ENCODE measurements at regions not wholly inside any gene's neighbourhood (a gene's known extent, or its start where the extent isn't known, plus 50 kb on each side); places are given as distances from the start of the nearest gene placed in this dataset.

DNA sequence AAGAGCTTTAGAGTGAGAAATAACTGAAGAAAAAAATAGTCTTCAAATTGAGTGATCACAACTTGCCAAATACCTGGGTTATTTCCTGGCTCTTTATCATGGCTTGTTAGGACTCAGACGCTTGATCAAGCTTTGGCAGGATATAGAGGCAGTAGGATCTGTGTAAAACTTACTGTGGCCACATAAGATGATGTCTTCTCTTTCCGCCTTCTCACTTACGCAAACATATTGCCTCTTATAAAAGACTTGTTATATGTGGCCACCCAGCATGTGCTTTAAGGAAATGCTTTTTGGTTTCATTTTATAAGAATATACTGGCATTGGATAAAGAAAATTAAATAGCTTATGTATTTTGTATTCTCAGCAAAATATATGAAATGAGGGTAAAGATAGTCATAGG lies 101.8 kb upstream of the AKIRIN2 start:
- no peak for DNase-seq

DNA sequence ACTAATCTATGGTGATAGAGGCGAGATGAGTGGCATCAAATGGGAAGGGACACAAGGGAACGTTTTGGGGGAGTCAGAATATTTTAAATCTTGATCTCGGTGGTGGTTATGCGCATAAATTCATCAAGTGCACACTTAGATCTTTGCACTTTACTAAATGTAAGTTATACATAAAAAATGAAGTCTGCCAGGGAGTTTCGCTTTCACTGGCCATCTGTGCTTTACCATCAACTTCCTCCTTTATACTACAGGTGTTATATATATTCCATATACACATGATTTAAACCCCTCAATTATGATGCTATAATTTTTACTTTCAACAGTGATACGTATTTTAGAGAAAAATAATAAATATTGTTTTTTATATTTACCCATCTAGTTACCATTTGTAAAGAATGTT lies 97.6 kb upstream of the AKIRIN2 start:
- no peak for DNase-seq

DNA sequence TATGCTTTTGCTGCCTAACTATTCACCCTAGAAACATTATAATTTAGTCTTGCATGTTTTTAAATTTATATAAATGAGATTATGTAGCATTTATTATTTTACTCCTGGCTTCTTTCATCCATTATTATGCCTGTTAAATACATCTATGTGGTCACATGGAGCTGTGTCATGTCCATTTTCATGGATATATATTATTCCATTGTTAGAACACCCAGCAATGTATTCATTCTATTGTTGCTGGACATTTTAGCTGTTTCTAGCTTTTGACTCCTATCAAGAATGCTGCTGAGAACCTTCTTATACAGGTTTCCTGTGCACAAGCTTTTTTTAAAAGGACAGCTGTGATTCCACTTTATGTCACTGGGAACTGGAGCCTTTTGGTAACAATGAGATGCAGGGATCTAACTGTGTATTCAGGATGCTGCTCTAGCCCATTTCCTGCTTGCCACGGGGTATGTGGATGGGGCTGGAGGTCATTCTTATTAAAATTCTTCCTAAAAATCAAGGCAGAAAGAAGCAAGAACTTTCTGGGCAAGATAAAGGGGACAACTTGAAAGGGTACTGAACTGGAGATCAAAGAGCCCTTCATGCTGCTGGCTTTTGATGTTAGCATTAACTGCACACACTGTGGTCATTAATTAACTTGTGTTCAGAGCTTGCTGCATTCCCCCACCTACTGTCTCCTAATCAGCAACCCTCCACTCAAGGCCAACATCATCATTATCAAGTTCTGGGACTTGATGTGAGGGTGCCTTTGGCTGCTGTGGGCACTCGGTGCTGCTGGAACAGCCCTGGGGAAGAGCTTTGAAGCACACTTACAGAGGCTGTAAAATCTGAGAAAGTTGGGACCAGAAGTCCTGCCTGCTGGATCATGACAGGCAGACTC lies 96.6 kb upstream of the AKIRIN2 start:
- no peak for DNase-seq

DNA sequence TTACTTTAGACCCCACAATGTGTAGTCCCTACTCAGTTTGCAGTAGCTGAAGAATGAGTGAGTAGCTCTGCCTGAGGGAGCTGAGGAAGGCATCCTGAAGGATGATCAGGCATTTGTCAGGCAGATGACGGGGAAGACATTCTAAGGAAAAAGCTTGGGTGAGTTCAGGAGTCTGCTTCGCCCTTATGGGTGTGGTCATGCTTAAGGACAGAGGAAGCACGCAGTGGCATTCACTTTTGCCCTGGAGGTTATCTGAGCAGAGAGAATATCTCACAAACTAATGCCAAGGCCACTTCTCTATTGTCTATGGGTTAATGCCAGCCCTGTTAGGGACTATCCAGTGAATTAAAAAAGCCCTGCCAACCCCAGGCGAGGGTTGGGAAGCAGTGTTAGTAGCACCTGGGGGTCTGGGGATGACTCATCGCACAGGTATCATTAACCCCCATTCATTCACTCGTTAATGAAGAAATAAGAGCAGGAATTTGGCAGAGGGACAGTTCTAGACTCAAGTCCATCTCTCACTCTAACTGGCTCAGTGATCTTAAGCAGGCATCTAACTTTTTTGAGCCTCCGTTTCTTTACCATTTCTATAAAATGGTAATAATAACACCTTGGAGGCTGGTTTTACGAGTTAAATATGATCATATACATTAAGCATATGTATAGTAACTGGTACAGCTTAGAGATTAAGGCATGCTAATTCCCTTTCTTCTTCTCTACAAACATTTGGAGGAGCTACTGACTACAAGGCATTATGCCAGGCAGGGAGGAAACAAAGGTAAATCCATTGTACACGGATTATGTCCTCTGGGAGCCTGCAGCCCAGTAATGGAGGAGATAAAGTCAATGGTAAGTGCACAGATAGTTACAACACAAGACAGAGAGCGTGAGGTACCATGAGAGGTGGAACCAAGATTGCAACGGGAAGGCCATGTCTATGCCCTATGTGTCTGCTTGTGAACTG lies 93.2 kb upstream of the AKIRIN2 start:
- no peak for DNase-seq

DNA sequence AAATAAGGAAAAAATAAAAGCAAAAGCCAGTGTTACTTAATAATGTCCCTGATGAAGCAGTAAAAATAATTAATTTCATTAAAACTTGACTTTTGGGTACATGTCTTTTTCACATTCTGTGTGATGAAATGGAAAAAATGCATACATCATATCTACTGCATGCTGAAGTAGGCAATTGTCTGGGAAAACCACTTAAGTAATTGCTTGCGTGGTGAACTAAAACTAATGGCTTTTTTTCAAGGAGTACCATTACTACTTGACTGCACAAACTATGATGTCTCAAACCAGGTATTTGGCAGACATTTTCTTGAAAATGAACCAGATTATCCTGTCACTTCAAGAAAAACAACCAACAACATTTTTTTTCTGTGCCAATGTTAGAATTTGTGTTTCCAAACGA lies 91.3 kb upstream of the AKIRIN2 start:
- DNase-seq, result no peak

DNA sequence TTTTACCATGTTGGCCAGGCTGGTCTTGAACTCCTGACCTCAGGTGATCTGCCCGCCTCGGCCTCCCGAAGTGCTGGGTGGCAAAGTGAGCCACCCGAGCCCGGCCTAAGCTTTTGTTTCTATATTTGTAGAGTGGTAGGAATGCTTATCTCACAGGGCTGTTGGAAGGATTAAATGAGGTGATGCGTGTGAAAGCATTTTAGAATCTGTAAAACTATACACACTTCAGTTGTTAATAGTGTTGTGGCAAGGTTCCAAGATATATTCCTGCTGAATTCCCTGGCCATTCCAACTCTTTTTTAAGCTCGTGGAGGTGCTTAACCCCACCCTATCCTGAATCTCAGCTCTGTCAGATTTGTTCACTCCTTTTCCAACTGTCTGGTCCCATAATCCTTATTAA lies 89.9 kb upstream of the AKIRIN2 start:
- DNase-seq, result no peak

DNA sequence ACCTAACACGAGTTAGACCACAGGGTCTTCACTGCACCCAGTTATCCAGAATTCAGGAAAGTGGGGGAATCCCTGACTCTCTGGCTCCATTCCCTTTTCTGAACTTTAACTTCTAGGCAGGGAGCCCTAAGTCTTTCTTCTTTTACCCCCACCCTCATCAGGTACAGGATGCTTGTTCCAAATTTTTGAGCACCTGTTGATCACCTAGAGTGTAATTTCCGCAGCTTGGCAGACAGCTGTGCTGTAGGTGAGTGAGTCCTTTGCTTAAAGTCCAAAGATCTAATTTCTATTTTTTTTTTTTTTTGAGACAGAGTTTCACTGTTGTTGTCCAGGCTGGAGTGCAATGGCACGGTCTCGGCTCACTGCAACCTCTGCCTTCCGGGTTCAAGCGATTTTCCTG lies 89.5 kb upstream of the AKIRIN2 start:
- DNase-seq, result no peak

DNA sequence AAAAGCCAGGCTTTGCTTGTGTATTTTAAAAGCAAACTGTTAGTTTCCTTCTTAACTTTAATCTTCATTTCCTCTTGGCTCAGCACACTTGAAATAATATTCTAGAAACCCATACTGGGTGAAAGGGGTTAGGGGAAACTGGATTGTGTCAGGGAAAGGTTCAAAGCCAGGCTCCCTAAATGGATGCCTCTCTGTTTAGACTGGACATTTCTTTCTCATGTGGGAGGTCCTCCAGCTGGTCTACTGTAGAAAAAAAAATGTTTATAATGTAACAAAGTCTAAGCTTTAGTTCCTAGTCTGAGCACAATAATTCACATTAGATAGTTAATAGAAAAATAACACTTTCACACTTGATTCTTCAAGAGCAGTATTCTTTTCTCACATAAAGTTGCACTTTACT lies 89.0 kb upstream of the AKIRIN2 start:
- DNase-seq, result no peak

DNA sequence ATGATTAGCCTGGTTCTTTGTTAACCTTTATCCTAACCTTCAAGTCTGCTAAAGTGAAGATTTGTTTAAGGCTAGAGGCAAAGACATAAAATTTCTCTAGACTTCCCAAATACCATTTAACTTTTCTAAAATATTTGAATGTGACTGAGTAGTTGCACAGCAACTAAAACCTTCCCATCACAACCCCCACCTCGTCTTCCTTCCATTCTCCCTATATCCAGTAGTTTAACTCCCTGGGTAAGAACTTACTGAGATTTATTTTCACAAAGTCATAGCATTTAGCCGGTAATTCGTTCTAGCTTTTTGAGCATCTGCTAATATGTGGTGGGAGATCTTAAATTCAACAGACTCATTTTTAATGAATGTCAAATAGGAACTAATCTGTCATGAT lies 87.9 kb upstream of the AKIRIN2 start:
- no peak for DNase-seq

DNA sequence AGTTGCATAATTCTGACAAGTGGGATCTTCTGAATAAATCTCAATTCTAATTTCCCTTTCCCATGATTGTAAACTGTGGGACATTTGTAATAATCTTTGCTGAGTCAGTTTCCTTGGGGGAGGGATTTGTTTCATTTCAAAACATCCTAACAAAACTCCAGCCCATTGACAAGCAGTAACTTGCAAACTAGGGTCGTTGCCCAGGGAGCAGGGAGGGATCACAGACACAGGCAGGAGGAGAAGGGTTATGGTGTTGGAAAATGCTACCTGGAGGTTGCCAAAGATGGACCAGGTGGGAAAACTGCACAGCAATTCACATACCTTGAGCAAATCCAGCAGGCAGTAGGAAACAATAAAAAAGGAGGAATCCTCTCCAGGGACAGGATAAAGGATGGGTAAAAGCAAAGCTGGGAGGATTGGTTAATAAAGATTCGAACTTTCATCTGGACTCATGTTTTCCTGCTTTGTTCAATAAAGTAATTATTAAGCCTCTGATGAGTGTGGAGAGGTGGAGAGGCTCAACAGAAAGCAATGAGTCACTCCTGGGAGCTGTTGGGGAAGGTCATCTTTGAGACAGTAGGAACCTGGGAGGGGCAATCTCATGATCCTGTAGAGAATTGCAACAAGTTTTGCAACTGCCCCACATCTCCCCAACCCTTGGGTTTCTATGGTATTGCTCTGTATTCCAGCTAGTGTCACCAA lies 87.3 kb upstream of the AKIRIN2 start:
- DNase-seq, result peak; percentile 41

DNA sequence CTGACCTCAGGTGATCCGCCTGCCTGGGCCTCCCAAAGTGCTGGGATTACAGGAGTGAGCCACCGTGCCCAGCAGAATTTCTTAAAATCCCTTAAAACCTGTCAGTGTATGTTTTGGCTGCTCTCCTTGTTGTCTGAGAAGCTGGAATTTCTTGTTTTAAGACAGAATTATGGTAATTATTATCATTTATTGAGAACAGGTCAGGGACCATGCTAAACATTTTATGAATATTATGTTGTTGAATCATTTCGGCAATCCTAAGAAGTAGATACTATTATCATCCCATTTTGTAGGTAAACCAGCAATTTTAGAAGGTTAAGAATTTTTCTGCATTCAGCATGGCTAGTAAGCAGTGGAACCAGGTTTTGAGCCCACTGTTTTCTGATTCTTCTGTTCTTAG lies 86.1 kb upstream of the AKIRIN2 start:
- DNase-seq, result no peak

DNA sequence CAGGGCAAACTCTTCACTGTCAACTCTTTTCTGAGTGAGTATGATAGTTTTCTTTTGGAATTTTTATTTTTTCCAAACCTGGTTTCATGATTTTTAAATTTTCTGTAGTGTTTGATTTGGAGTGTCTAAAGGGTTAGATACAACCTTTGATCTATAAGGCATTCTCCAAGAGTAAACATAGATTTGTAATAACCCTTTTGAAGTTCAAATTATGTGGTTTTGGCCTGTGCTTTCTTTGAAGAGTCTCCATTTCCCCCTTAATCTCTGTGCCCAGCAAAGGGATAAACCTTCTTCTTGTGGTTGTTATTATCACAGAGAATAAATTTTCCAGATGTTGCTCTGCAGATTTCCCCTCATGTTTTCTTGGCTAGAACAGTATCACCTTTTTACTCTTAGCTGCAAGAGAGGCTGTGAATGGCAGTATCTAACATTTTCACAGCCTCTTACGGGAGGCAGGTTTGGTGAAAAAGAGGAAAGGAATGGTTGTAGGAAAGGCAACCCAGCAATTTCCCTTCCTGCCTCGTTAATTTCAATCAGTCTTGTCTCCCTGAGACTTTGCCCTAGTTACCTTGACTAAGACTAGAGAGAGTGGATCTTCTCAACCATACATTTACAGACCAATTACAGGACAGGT lies 83.3 kb upstream of the AKIRIN2 start:
- no peak for DNase-seq

DNA sequence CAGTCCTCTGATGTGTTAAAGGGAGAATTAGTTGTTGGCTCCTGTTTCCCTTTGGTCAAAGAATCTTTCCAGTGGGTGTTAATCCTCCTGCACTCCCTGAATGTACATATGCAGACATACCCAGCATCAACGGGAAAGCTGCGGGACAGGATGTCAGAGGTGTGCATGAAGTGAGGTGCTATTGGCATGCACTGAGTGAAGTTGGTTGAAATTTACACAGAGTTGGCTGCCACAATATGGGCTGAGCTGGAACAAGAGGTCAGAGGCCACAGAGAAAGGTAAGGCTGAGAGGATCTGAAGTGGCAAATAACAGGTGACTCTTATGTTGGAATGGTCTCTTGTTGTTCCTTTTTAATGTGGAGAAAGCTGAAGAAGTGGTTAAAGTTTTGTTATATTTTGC lies 82.7 kb upstream of the AKIRIN2 start:
- DNase-seq, result no peak

DNA sequence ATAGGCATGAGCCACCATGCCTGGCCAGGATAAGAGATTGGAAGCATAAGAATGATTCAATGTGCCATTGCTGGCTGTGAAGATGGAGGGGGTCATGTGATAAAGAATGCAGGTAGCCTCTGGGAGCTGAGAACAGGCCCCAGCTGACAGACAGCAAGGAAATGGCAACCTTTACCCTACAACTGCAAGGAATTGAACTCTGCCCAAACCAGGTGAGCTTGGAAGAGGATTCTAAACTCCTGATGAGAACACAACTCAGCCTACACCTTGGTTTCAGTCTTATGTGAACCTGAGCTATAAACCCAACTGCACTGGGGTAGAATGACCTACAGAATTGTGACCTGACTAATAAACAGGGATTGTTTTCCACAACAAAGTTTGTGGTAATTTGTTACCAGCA lies 82.0 kb upstream of the AKIRIN2 start:
- no peak for DNase-seq

DNA sequence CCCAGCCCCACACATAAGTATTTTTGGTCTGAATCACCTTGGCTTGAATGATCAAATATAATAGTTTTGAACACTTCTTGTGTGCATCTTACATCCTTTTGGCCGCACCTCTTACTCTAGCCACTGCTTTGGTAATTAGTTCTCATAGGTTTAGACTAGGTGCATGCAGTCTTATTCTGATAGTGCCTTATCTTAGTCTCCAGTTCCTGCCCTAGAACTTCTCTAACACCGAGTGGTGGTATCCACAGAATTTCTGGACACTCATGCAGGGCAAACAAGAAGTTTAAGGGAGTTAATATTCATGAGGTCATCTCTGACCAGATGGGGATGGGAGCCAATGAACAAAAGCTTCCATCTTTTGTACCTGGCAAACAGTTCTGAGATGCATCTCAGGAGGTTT lies 77.5 kb upstream of the AKIRIN2 start:
- no peak for DNase-seq

DNA sequence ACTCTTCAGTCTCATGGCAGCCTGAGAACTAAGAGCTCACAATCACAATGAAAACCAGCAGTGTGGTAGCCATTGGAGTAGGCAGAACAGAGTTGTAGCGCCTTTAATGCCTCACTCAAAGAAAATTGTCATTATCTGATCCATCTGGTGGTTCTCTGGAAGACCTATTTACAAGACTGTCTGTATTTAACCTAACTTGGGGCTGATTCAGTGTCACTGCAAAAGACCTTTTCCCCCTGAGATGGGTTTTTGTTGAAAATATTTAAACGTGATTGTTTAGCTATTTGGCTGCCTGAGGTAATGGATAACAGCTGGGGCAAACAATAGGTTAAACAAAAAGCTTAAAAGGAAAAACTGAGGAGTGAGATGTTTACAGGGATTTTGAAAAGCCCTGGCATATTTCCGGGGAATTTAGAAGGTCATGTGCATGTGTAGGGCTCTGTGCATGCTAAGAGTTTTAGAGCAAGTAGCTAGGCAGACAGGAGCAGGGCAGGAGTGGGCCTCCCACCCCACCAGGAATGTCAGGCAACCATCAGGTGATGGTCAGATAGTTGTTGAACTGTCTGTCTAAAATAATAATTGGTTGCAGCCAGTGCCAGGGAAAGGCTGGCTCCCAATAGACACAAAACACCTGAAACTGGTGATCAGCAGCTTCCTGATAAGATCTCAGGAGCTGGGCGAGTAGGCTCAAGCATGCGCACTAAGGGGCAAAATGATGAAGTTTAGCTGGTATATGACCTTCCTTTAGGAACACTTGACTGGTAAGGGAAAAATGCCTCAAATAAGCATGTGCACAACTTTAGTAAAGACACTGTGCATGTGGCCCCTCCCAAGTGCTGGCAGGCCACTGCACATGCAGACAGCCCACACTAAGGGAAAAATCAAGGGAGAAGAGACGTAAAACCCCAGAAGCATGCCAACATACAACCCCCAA lies 70.8 kb upstream of the AKIRIN2 start:
- DNase-seq, result peak; percentile 20

DNA sequence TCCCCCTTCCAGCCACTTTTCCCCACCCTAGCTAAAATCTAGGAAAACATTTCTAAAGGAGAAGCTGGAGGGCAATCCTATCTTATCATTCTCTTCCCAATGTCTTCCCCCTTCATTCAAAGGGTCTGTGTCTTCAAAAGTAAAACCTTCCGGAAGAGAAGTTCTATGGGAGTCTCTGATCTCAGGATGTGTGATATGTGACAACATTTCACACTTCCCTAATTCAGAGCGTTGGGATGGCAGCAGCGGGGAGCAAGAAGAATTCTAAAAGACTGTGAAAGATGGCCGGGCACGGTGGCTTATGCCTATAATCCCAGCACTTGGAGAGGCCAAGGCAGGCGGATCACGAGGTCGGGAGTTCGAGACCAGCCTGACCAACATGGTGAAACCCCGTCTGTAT lies 65.4 kb upstream of the AKIRIN2 start:
- no peak for DNase-seq

DNA sequence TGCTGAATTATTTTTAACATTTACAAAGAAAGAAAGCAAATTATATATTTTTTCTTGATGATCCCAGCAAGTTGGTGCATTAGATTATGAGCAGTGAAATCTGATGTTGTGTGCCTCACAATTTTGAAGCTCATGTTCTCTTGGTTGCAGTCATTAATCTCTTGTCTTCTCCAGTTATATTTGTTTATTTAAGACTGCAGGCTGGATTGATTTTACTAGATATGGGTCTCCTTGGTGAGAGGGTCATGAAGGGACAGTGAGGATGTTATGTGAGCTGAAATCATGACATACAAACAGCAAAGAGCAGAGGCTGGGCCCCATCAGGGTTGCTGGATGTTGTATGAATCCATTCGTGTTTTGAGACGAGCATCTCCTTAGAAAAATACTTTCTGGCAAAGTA lies 64.2 kb upstream of the AKIRIN2 start:
- DNase-seq, result no peak

DNA sequence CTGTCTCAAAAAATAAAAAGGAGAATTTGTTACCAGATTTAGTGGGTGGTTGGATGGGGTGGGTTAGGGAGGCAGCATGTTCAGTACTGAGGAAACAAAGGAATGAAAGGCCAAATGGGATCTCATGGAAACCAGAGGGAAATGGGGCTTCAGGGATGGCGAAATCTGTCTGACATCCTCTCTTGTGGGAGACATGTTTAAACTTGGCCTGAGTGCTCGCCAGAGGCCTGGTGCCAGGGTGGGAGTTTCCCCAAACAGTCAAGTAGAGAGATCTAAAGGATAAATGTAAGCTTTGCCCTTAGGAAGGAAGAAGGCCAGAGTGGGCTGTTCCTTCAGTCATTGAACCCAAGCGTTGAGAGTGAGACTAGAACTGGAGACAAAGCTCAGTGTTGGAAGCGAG lies 61.9 kb upstream of the AKIRIN2 start:
- DNase-seq, result no peak

DNA sequence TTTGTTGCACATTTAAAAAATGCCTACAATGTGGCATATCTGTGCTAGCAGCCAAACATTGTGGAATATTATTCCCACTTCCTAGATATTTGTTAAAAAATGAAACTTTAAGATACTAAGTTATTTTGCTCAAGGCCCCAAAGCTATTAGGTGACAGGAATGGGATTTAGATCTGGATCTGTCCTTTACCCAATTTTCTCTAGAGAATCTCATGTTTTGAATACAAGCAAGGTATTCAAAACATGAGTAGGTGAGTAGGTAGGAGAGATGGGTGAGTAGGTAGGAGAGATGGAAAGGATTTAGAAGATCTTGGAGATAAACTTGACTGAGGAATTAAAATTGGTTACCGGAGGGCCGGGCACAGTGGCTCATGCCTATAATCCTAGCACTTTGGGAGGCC lies 61.2 kb upstream of the AKIRIN2 start:
- DNase-seq, result no peak

DNA sequence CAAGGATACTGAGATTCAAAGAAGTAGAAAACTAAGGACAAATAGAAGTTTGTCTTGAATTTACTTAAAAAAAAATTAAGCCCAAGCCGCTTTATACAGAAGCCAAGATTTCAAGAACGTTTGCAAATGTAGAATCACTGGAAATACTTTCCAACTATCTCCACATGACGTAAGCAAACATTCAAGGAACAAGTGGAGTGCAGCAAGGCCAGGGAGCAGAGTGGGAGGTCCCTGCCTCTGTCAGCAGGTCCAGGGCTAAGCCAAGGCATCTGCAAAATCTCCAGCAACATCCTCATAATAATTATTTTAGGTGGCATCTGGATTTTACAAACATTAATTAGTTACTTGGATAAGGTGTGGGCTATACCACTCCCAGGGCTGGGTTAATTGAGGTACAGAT lies 60.1 kb upstream of the AKIRIN2 start:
- DNase-seq, result no peak

DNA sequence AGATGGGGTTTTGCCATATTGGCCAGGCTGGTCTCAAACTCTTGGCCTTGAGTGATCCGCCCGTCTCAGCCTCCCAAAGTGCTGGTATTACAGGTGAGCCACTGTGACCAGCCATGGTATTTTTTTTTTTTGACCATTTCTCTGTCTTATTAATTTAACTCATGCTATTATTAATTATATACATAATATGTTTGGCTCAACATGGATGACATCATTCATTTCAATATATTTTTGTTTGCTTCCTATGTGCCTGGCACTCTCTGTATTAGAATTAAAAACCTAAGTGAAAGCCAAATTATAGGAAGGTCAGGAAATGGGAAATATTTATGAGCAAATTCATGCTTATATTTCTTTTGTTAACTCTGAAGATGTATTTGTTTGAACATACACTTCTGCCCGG lies 55.8 kb upstream of the AKIRIN2 start:
- no peak for DNase-seq

All from fibroblast of skin of abdomen (primary cell).